ENCODE measurements at regions not wholly inside any gene's neighbourhood (a gene's known extent, or its start where the extent isn't known, plus 50 kb on each side); places are given as distances from the start of the nearest gene placed in this dataset.
"Not testable (repeated sequence)": the region's sequence is repeated elsewhere in the genome, so short reads cannot be mapped to it uniquely, and the experiment has no call there.

DNA sequence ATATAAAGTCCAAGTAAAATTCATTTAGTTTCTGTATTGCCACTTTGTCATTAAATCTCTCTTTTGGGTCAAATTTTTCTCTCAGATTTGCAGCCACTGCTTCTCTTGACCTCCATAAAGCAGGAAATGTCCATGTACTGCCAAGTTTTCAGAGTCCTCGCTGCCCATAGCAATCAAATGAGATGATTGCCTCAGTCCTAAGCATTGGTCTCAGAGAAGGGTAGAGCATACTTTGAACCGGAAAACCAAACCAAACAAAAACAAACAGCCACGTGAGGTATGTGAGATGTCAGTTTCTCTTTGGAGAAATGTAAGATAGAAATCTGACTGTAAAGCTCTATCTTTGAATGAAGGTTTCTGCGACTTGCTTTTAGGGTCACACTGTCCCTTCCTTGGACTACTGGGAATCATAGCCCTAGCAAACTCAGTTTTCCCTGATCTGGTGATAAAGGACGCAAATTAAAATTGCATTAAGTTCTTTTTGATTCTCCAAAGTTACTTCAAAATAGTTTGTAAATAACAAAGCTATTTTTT is 505.4 kb upstream of the CITED2 start:
- DNase-seq = no peak

DNA sequence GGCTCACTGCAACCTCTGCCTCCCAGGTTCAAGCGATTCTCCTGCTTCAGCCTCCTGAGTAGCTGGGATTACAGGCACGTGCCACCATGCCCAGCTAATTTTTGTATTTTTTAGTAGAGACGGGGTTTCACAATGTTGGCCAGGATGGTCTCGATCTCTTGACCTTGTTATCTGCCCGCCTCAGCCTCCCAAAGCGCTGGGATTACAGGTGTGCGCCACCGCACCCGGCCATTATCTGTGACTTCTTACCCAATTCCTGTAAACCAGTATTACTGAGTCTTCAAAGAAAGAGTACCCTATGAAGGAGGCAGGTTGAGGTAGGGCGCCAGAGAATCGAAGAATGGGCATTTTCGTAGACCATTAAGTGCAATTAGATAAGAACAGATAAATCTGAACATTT is 504.8 kb upstream of the CITED2 start:
- DNase-seq = not testable (repeated sequence)

DNA sequence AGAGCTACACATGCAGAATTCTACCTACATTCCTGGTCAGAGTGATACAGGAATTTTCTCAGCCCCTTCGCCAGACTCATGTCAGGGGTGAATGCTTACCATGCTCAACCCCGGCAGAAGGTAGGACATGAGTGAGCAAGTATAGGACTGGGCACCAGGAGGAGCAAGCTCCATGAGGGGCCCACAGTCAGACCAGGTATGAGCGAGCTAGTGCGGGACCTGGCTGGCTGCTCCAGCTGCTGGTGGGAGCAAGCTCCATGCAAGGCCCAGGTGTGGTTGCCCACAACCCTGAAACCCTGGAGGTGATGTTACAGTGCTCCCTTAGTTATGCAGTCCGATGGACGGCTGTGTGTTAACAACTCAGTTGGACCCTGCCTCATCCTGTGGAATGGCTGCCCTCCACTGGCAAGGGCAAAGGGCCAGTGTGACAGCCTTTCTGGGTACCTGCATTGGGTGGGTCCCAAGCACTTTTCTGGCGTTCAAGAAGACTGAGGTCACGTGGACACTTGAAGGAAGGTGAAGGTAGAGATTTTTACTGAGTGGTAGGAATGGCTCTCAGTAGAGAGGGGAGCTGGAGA is 503.5 kb upstream of the CITED2 start:
- DNase-seq = no peak

DNA sequence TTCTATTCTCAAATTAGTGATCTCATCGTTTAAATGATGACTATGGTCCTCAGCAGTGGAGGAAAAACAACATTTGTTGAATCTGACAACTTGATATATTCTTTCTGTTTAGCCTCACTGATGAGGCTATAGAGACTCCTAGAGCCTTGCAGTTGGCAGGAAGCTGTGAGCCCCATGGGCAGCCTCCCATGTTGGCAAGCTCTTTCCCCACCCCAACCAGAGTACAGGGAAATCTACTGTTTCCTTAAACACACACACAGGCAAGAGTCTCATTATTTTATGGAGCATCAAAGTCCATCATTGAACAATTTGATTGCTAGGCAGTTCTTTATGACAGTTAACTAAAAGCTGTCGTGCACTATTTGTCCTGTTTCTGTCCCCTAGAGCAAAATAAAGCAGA is 498.2 kb upstream of the CITED2 start:
- DNase-seq = no peak

DNA sequence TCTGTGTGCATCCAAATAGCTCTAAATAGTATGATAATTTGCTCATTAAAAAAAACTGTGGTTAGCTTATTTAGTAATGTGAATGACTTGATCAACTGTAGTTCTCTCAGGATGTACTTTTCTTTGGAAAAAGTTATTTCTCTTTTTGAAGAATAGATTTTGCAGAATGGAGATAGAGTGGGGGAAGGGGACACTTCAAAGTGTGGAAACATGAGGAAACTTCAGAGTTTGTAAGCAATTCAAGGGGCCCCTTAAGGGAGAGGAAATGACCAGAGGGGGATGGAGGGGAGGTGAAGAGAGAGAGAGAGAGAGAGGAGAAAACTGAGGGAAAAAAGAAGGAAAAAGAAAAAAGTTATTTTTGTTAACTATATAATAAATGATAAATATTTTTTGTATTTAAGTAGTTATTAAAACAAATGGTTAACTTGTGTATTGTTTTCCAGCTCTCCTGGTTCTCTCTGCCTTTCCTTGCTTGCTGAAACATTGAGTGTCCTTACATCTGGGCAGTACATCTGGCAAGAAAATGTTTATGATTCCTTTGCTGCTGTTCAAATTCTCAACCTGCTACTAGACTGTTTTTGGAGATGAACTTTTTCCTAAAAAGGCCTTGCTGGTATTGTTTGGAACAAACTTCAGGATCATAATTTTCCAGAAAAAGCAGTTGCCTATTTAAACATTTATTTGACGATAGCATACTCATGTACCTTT is 497.5 kb upstream of the CITED2 start:
- DNase-seq = no peak

DNA sequence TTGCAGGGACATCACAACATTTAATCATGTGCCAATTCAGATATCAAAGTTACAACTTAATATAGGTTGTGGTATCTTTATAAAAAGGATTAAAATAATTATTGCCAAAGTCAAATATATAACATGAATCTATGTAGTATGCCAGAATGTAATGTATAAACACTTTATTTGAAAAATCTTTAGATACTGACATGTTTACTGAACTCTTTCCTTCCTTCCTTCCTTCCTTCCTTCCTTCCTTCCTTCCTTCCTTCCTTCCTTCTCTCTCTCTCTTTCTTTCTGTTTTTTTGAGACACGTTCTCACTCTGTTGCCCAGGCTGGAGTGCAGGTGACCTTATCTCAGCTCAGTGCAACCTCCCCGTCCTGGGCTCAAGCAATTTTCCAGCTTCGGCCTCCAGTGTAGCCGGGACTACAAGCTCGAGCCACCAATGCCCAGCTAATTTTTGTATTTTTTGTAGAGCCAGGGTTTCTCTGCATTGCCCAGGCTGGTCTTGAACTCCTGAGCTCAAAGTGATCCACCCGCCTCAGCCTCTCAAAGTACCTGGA is 496.8 kb upstream of the CITED2 start:
- no peak for DNase-seq

DNA sequence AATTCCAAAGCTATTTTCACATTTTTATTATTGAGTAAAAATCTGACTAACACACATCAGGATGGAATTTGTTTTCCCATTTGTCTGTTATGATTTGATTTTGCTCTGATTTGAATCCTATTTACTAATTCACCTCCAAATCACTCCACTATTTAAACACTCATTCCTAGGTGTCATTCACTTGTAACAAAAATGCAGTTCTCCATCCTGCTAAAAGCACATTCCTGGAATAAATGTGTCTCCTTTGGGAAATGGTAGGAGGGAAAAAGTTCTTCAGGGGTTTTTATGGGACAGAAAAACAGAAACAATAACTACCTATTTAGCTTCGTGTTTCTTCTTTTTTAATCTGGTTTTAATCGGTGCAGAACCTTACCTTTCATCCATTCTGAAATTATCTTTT is 494.1 kb upstream of the CITED2 start:
- no peak for DNase-seq

DNA sequence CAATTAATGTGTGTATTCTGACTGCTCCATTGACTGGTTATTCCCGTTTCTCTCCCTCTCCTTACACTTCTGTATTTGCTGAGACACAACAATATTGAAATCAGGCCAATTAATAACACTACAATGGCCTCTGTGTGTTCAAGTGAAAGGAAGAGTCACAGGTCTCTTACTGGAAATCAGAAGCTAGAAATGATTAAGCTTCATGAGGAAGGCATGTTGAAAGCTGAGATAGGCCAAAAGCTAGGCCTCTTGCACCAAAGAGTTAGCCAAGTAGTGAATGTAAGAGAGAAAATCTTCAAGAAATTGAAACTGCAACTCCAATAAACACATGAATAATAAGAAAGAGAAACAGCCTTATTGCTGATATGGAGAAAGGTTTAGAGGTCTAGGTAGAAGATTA is 489.5 kb upstream of the CITED2 start:
- DNase-seq = no peak

DNA sequence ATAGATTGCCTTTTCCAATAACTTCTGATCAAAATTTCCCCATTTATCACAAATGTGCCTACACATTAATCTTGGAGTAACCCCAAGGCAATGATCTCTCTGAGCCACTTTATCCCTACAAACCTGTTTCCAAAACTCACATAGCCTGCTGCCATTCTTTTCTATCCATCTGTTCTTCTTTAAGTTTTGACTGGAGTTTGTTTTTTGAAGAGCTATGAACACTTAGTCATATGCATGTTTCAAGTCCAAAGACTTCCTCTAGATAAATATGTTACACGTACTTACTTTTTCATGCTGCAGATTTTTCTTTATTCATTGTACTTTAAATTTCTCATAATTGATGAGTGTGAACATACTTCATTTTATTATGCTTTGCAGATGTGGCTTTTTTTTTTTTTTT is 488.9 kb upstream of the CITED2 start:
- no peak for DNase-seq

DNA sequence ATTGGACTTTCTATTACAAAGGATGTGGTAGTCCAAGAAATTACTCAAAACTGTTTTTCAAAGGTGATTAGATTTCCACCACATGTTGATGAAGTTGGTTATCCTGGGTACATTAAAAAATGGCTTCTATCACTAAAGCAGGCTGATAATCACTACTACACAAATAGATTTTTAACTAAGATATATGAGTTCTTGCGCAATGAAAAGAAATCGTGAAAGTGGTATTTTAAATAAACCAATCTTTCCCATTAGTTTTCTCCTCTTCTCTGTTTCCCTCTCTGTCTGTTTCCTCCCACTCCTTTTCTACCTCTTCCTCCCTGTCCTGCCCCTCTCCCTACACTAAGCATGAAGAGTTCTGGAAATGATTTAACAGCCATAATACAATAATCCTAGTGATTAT is 487.9 kb upstream of the CITED2 start:
- no peak for DNase-seq

DNA sequence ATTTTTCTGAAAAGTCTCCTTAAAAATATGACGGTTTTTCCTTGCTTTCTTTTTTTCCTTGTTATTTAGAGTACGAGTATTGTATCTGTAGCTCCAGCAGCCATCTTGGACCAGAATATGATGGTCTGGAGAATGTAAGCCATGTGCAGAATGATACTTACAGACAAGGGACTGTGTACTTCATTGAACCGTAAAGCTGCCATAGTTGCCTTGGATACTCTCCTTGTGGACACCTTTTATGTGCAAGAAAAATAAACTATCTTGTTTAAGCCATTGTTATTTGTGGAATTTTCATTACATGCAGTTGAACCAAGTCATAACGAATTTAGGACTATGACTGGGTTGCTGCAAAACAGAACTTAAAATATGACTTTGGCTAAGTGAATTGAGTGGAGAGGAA is 485.8 kb upstream of the CITED2 start:
- no peak for DNase-seq

DNA sequence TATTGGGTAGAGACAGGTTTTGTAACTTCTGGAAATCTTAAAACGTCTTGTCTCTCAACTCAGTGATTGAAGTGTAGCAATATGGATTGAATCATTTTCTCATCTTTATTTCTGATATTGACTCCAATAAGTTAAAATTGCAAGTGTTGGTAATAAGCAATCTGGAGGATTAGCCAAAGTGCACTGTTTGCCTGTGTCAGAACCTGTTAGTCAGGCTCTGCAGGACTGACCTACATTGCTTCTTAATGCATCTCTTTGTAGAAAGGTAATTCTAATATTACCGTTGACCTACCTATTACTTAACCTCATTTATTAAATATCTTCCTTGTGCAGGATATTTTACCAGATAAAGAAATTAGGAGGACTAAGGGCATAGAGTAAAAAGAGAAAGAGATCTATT is 484.0 kb upstream of the CITED2 start:
- DNase-seq = no peak

DNA sequence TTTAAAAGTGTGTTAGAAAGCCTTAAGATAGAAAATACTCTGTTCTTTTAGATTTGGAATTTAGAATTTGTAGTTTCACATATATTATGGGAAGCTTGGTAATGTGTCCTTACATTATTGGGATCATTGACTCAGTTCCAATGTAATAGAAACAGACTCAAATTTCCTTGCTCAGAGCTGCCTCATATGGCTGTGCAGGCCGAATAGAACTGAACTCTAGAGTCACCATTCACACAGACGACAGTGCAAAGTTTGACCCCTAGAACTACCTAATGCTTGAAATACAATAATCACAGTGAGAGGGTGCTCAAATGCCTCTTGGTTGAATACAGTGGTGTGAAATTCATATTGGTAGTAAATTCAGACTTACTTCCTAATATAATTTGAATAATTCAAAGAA is 482.7 kb upstream of the CITED2 start:
- DNase-seq = no peak

DNA sequence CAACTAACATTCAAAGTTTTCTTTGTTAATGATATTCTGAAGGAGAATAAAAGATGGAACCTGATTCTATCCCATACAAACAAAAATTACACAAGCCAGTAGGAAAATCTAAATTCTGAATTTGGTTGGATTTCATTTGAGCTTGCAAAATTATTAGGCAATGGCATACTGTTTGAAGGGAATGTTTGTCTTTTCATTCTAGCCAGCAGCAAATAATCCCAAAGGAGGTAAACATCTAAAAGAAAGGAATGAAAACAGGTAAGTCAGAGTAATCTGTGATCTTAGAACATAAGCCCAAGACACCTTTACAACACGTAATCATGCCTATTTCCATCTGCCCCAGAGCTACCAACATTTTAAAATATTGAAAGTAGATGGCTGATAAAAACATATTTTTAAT is 482.1 kb upstream of the CITED2 start:
- DNase-seq = no peak

DNA sequence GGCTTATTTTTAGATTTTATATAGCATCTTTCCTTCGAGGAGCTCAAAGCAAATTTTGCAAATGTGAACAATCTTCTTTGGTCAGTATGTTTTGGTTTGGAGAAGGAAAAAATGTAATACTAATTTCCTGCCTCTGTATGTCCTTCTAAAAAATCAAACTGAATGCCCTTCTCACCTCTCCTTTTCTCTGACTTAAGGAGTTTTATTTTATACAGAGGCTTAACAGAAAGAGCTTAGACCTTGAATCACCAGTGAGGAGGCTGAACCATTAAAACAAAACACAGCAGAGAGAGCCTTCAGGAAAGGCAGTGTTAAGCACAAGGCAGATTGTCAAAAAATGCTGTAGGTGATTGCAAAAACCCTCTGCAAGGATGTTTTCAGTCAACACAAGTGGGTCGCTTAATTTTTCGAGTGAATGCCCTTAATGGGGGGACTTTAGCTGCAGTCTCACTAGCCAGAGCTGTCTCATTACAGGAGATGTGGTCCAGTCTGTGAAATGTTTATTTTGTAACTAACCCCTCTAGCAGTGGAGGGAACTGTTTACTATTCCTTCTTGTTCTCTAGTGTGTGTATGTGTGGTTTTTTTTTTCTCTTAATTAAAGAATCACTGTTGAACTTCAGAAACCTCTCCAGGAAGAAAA is 481.3 kb upstream of the CITED2 start:
- no peak for DNase-seq

DNA sequence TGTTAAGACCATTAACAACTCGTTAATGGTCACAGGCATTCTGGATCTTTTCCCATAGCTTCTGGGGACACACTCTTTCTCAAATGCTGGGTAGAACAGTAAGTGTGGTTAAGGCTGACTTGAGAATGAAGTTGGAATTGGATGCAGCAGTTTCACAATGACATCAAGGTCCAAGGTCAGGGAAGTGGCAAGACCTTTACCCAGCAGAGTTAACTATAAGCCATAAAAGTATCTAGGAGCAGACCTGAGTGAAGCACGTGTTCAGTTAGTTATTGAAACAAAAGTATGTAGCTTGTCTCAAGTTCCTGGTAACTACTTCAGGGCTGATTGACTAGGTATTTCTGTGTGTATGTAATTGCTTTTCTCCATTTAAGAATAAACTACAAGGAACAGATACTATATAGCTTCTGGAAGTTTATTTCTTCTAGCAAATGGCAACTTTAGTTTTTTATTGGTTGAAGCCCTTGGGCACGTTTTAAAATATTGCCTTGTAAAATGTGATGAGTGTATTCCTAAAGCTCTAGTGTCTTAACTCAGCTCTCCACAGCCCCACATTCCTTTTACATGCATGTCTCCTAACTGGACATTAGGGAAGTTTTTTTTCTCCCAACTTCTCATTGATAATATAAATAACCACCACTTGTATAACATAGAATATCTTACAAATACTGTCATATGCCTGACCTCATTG is 479.0 kb upstream of the CITED2 start:
- DNase-seq = no peak

DNA sequence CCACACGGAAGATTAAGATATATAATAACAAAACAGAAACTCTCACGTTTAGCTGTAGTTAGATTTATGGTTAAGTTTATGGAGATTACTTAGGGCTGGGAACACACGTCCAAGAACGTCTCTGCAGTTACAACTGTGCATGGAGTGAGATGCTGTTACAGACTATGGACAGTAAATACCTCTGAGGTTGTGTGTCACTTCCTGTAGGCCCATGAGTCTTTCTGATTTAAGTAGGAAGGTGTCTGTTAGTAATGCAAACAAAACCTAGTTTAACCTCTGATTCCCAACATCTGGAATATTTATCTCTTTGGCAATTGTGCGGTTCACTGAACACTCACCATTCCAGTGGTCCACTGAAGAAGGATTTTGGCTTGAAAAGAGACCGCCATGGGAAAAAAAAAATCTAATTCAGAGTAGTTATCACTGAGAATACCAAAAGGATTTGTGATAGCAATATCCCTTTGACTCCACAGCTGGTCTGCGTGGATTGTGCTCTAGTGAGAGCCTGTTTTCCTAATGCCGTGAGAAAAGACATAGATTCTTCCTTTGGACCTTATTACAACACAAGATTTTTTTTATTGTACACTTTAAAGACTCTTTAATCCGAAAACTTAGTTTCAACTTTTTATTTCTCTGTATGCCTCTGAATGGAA is 478.2 kb upstream of the CITED2 start:
- DNase-seq = no peak

DNA sequence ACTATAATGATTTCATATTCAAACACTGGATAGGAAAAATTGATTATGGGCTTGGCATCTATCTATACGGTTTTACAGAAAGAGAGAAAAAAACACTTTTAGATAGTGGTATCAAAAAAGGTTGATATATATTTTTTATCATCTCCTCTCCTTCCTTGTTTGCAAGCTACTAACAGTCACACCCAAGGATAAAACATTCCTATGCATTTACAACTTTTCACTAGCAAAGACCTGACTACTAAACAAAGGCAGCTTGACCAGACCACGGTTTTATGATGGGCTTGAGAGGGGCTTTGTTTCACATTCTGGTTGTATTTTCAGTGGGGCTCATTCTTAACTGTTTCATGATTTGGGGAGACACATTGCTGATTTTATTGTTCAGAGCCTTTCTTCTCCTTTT is 477.6 kb upstream of the CITED2 start:
- no peak for DNase-seq

DNA sequence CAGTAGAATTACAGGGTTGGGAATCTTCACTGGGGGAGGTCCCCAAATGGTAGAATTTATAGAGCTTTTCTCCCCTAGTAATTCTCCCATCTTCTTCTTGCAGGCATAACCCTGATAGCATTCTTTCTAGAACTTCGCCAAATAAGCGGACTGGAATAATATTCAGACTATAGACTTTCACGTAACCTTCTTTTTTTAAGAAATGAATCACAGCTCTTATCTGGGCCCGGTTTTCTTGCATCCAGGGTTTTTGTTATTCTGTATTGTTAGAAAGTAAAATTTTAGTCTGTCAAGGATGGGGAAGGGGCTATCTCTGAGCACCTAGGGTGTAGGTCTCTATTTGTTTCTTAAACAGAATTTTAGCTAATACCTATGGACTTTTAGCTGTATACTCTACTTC is 476.8 kb upstream of the CITED2 start:
- DNase-seq = no peak

DNA sequence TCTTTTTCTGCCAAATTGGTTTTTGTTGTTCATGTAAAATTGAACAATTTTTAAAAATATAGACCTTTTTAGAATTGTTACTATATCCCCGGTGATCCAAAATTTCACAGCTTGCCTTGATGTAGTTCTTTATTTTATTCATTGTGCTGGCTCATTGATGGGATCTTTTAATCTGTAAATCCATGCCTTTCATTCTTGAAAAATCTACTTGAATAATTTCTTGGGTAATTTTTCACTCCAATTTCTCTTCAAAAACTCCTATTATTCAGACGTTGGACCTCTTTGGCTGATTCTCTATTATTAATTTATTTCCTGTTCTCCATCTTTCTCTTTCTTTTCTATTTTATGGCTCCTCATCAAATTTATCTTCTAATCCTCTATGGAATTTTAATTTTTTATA is 476.1 kb upstream of the CITED2 start:
- DNase-seq = no peak

DNA sequence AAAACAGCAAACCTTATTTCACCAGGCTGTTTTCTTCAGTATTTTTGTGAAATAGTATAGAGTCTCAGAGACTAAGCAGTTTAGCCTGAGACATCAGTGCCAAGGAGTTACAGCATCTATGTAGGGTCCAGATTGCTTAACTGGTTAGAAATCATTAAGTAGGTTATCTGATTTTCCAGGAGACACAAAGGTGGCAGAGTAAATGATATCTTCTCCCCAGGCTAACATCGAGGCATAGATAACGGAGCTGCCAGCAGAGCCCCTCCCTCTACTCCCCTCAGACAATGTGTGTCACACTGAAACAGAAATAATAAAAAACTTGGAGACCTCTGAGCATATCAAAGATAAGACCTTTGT is 473.0 kb upstream of the CITED2 start:
- no peak for DNase-seq

DNA sequence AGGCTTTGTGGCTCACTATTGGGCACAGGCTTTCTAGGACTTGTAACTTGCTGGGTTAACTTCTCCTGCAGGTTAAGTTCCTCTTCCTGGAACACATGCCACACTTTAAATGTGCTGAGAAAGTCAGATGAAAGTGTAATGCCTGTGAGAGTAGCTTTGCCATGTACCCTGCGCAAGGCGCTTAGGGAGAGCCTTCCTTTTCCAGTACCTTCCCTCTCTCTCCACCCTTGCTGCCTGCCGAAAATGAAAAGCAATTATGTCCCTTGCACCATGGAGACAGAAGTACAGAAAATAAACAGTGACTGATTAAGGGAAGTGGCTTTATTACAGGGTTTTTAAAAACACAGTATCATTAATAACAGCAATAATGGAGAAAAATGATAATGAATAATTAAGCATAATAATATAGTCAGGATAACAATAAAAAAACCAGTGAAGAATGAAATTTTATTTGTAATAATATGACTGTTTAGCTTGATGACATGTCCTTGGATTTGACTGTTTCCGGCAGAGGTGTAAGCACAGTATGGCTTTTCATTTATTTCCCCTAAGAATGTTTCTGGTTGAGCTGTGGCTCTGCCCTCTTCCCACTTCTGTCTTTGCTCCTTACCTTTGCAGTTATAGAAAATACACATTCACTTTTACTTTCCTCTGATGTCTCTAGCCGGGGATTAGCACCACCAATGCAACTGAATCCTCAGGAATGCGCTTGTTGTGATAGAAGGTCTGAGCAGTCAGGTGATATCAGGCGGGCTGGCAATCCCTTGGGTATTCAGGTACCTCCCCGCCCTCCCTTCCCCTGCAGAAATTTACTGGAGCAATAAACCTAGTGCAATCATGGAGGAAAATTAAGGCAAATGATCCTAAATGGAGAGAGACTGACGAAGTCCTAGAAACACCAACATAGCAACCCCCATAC is 472.3 kb upstream of the CITED2 start:
- no peak for DNase-seq
